H1 (cell line): ENCODE measurements at regions not wholly inside any gene's neighbourhood (a gene's known extent, or its start where the extent isn't known, plus 50 kb on each side); places are given as distances from the start of the nearest gene placed in this dataset.

Experiments used
- KDM1A ChIP-seq: fragments of 200-600, 300-600 bp; sonication (generic); IDR thresholded peaks from 2 replicates; pipeline ENCODE4 v1.7.1; 2016; ENCODE audit warnings: mild to moderate bottlenecking, low read length, borderline replicate concordance
- TF ChIP-seq, protein P1 (sequence below): fragments of 300-600 bp; sonication (generic); IDR thresholded peaks from 2 replicates; pipeline ENCODE4 v1.7.1; 2012; ENCODE audit warnings: low read length, moderate library complexity, mild to moderate bottlenecking, inconsistent platforms; ENCODE audit not compliant: insufficient replicate concordance

DNA sequence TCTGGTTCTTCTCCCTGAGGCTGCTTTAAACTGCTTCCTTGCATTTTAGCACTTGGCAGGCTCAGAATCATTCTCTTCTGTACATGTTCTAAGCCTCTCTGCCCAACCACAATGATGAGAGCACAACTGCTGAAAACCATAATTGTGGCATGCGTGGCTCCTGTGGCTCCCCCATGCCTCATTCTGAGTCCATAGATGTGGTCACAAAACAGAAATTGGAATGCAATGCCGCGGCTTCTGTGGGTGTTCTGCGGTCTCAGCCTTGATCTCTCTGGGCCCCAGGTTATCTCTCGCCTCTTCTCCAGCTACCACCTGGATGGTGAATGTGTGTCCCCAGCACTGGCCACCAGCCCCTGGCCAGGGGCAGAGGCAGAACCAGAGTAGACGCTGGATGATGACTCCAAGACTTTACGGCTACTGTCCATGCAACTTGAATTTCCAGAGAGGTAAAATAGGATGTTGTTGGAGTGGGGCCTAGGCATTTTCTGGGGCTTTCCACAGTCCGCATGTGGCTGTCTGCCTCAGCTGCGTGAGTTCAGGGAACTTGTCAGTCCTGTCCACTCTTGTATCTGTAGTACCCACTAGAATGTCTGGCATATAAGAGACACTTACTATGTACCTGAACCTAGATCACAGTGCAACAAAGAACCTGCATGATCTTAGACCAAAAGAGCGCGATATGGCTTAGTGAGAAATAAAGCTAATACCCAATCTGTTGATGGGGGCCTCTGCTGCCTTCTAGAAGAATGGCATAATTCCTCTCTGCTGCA lies 52.4 kb upstream of the ADRB1 start (continued):
- TF ChIP-seq, protein P1, sequence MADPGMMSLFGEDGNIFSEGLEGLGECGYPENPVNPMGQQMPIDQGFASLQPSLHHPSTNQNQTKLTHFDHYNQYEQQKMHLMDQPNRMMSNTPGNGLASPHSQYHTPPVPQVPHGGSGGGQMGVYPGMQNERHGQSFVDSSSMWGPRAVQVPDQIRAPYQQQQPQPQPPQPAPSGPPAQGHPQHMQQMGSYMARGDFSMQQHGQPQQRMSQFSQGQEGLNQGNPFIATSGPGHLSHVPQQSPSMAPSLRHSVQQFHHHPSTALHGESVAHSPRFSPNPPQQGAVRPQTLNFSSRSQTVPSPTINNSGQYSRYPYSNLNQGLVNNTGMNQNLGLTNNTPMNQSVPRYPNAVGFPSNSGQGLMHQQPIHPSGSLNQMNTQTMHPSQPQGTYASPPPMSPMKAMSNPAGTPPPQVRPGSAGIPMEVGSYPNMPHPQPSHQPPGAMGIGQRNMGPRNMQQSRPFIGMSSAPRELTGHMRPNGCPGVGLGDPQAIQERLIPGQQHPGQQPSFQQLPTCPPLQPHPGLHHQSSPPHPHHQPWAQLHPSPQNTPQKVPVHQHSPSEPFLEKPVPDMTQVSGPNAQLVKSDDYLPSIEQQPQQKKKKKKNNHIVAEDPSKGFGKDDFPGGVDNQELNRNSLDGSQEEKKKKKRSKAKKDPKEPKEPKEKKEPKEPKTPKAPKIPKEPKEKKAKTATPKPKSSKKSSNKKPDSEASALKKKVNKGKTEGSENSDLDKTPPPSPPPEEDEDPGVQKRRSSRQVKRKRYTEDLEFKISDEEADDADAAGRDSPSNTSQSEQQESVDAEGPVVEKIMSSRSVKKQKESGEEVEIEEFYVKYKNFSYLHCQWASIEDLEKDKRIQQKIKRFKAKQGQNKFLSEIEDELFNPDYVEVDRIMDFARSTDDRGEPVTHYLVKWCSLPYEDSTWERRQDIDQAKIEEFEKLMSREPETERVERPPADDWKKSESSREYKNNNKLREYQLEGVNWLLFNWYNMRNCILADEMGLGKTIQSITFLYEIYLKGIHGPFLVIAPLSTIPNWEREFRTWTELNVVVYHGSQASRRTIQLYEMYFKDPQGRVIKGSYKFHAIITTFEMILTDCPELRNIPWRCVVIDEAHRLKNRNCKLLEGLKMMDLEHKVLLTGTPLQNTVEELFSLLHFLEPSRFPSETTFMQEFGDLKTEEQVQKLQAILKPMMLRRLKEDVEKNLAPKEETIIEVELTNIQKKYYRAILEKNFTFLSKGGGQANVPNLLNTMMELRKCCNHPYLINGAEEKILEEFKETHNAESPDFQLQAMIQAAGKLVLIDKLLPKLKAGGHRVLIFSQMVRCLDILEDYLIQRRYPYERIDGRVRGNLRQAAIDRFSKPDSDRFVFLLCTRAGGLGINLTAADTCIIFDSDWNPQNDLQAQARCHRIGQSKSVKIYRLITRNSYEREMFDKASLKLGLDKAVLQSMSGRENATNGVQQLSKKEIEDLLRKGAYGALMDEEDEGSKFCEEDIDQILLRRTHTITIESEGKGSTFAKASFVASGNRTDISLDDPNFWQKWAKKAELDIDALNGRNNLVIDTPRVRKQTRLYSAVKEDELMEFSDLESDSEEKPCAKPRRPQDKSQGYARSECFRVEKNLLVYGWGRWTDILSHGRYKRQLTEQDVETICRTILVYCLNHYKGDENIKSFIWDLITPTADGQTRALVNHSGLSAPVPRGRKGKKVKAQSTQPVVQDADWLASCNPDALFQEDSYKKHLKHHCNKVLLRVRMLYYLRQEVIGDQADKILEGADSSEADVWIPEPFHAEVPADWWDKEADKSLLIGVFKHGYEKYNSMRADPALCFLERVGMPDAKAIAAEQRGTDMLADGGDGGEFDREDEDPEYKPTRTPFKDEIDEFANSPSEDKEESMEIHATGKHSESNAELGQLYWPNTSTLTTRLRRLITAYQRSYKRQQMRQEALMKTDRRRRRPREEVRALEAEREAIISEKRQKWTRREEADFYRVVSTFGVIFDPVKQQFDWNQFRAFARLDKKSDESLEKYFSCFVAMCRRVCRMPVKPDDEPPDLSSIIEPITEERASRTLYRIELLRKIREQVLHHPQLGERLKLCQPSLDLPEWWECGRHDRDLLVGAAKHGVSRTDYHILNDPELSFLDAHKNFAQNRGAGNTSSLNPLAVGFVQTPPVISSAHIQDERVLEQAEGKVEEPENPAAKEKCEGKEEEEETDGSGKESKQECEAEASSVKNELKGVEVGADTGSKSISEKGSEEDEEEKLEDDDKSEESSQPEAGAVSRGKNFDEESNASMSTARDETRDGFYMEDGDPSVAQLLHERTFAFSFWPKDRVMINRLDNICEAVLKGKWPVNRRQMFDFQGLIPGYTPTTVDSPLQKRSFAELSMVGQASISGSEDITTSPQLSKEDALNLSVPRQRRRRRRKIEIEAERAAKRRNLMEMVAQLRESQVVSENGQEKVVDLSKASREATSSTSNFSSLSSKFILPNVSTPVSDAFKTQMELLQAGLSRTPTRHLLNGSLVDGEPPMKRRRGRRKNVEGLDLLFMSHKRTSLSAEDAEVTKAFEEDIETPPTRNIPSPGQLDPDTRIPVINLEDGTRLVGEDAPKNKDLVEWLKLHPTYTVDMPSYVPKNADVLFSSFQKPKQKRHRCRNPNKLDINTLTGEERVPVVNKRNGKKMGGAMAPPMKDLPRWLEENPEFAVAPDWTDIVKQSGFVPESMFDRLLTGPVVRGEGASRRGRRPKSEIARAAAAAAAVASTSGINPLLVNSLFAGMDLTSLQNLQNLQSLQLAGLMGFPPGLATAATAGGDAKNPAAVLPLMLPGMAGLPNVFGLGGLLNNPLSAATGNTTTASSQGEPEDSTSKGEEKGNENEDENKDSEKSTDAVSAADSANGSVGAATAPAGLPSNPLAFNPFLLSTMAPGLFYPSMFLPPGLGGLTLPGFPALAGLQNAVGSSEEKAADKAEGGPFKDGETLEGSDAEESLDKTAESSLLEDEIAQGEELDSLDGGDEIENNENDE, result no peak
- TF ChIP-seq KDM1A, result no peak
